Endothelial cell of umbilical vein (primary cell): ENCODE measurements at regions not wholly inside any gene's neighbourhood (a gene's known extent, or its start where the extent isn't known, plus 50 kb on each side); places are given as distances from the start of the nearest gene placed in this dataset.

Experiments
- CTCF ChIP-seq, 2 donors: IDR thresholded peaks; 1 replicate in 1 of 2; 2 replicates in 1 of 2; pipeline ENCODE4 v1.5.1; 2011; ENCODE audit warnings: low read length in 2 of 2, mild to moderate bottlenecking in 2 of 2, moderate library complexity in 2 of 2, control low read depth in 1 of 2, inconsistent platforms in 1 of 2, low read depth in 1 of 2; ENCODE audit not compliant: insufficient read depth in 1 of 2; ENCODE audit errors: extremely low read depth in 1 of 2
- EZH2 ChIP-seq: IDR thresholded peaks from 2 replicates; pipeline ENCODE4 v1.6.1; 2012; ENCODE audit warnings: borderline replicate concordance, low read depth, mild to moderate bottlenecking, moderate library complexity, low read length, inconsistent platforms; ENCODE audit not compliant: severe bottlenecking
- GATA2 ChIP-seq: IDR thresholded peaks from 2 replicates; pipeline ENCODE4 v1.7.0; 2011; ENCODE audit warnings: low read depth, mild to moderate bottlenecking, moderate library complexity, mixed read lengths, low read length; ENCODE audit not compliant: insufficient read length, insufficient read depth
- JUN ChIP-seq: IDR thresholded peaks from 2 replicates; pipeline ENCODE4 v1.6.1; 2011; ENCODE audit warnings: borderline replicate concordance, low read depth; ENCODE audit not compliant: insufficient read length, insufficient read depth
- POLR2A ChIP-seq: IDR thresholded peaks from 2 replicates; pipeline ENCODE4 v1.6.1; 2012; ENCODE audit warnings: low read depth, mild to moderate bottlenecking, control low read depth, low read length
- POLR2AphosphoS5 ChIP-seq: IDR thresholded peaks from 2 replicates; pipeline ENCODE4 v1.6.1; 2012; ENCODE audit warnings: low read depth, mild to moderate bottlenecking, control low read depth, low read length, moderate library complexity; ENCODE audit not compliant: insufficient read depth

- TF ChIP-seq CTCF (IDR thresholded peaks at IDR 0.05; ENCODE audit: extremely low read depth in 1 of 2, insufficient read depth in 1 of 2, low read depth in 1 of 2, low read length in 2 of 2) (no peak), GATA2 (no peak), POLR2A (no peak), EZH2 (no peak), POLR2AphosphoS5 (no peak), JUN (no peak)
These were observed 1557.4 kb downstream of the PLA2G4A start for GRCh38 chr1:188386161-188386560.
